AG04449 (cell line): ENCODE measurements at regions not wholly inside any gene's neighbourhood (a gene's known extent, or its start where the extent isn't known, plus 50 kb on each side); places are given as distances from the start of the nearest gene placed in this dataset.

ENCODE experiments used
- CTCF ChIA-PET: fragments of 350-600 bp; formaldehyde crosslinking; extraction: SDS; loops from one replicate; lab custom pipeline; 2021; ENCODE audit warnings: antibody characterized with exemption; lab: Yijun Ruan, JAX
- POLR2A ChIA-PET: fragments of 400-600, 350-600 bp; formaldehyde crosslinking; extraction: SDS; loops from one replicate; lab custom pipeline; 2020; ENCODE audit warnings: antibody characterized with exemption, inconsistent platforms; lab: Yijun Ruan, JAX
- DNase-seq: peaks from one replicate; pipeline ENCODE4 v3.0.0-alpha.2; 2010; ENCODE audit warnings: low read depth, low spot score
- H3K4me3 ChIP-seq: 2 replicates; pipeline ENCODE4 v1.5.1; 2011; ENCODE audit warnings: low read depth, mild to moderate bottlenecking, control low read depth, low read length
- TF ChIP-seq, protein P1 (sequence below): IDR thresholded peaks from one replicate; pipeline ENCODE4 v1.5.1; 2011; ENCODE audit warnings: mild to moderate bottlenecking, moderate library complexity, low read length, control low read depth, inconsistent platforms; ENCODE audit not compliant: insufficient read depth; ENCODE audit errors: missing control alignments

GRCh38 chr14:54330876-54331275 is 65.9 kb upstream of the CDKN3 start:
- no peak for DNase-seq
- no peak overlapping the region for H3K4me3 ChIP-seq
- TF ChIP-seq, protein P1, sequence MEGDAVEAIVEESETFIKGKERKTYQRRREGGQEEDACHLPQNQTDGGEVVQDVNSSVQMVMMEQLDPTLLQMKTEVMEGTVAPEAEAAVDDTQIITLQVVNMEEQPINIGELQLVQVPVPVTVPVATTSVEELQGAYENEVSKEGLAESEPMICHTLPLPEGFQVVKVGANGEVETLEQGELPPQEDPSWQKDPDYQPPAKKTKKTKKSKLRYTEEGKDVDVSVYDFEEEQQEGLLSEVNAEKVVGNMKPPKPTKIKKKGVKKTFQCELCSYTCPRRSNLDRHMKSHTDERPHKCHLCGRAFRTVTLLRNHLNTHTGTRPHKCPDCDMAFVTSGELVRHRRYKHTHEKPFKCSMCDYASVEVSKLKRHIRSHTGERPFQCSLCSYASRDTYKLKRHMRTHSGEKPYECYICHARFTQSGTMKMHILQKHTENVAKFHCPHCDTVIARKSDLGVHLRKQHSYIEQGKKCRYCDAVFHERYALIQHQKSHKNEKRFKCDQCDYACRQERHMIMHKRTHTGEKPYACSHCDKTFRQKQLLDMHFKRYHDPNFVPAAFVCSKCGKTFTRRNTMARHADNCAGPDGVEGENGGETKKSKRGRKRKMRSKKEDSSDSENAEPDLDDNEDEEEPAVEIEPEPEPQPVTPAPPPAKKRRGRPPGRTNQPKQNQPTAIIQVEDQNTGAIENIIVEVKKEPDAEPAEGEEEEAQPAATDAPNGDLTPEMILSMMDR = no peak
- CTCF ChIA-PET = interaction anchor here (0.6 to 2.8 kb wide), 3 partner anchors 9 to 791 kb away, joined by 3 to 10 read pairs (median 3); no protein-coding TSS in a partner anchor
- POLR2A ChIA-PET = no interaction called here

DNA sequence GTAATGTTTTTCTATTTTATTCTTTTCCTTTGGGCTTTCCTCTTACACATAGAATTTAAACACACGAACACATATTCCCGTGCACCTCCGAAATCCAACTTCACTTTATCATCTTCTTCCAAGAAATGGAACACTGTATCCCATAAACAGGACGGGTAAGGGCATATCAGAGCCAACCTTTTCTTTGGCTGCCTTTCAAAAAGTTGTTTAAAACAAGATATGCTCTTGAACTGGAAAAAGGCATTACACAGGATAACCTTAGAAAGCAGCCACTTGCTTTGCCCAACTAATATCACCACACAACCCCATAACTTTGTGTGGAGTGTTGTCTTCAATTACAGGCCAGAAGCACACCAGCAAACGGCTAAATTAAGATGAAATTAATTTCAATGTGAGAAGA is 65.3 kb upstream of the CDKN3 start:
- ChIA-PET POLR2A (no interaction called here), CTCF (interaction anchor here (1.3 to 2.8 kb wide), 2 partner anchors 8 to 792 kb away, joined by 3 to 10 read pairs; no protein-coding TSS in a partner anchor)
- DNase-seq = no peak
- TF ChIP-seq, protein P1 = no peak
- no peak overlapping the region for H3K4me3 ChIP-seq

DNA sequence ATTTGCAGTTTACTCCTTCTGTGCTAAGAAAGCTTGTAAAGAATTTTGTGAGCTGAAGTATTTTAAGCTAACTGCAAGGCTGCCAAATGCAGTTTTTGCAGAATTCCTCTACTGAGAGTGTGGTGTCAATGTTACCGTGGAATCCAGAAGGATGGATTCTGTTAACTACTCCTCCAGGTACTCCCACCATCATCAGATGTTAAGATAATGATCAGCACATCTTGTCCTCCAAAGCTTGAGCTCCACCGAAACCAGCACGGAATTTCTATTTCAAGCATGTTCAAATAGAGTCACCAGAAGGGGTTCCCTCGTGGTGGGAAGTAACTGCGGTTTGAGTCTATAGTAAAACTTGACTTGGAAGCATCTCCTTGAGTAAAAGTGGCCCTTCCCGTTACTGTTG is 64.3 kb upstream of the CDKN3 start:
- H3K4me3 ChIP-seq = no peak overlapping the region
- CTCF ChIA-PET = interaction anchor here (1.5 to 2.8 kb wide), 3 partner anchors 9 to 793 kb away, joined by 3 to 10 read pairs (median 6); no protein-coding TSS in a partner anchor
- POLR2A ChIA-PET = no interaction called here
- no peak for DNase-seq
- TF ChIP-seq, protein P1 = no peak

DNA sequence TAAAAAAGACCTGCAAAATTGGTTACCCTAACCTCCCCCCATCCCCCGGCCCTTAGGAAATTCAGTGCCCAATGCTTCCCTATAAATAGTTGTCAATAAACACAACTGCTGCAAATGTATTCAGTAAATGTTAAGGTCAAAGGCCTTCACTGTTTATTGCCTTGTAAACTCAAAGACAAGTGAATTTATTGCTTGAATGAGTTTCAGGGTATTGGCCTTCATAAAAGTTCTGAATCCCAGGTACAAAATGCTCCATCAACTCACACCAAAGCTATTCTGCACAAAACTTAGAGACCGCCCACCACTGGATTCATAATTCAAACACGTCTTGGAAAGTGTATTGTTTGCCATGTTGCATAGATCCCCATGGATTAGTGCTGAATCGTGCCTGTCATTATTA is 63.3 kb upstream of the CDKN3 start:
- H3K4me3 ChIP-seq = no peak overlapping the region
- TF ChIP-seq, protein P1 = no peak
- no peak for DNase-seq
- CTCF ChIA-PET = interaction anchor here (0.8 to 1.5 kb wide), 3 partner anchors 8 to 14 kb away, joined by 3 to 6 read pairs (median 4); no protein-coding TSS in a partner anchor
- POLR2A ChIA-PET = no interaction called here

DNA sequence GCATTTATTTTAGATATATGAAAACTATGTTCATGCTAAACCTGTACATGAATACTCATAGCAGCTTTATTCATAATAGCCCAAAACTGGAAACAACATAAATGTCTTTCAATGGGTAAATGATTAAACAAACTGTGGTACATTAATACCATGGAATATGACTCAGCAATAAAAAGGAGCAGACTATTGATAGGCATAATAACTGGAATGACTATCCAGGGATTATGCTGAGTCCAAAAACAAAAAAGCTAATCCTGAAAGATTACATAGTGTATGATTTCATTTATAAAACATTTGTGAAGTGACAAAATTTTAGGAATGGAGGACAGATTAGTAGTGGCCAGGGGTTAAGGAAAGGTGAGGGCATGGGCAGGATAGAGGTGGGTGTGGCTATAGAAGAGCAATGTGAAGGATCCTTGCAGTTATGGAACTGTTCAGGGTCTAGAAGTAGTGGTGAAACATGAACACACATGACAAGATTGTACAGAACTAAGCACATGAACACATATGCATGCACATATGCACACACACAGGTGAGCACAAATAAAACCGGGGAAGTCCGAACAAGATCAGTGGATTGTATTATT is 61.1 kb upstream of the CDKN3 start:
- H3K4me3 ChIP-seq = no peak overlapping the region
- TF ChIP-seq, protein P1 = no peak
- DNase-seq = no peak
- POLR2A ChIA-PET = no interaction called here
- CTCF ChIA-PET = interaction anchor here (0.7 to 1.2 kb wide), 3 partner anchors 13 to 797 kb away, joined by 3 read pairs; no protein-coding TSS in a partner anchor

GRCh38 chr14:54337314-54337713 is 59.5 kb upstream of the CDKN3 start:
- no peak for DNase-seq
- no peak overlapping the region for H3K4me3 ChIP-seq
- TF ChIP-seq, protein P1 = no peak
- ChIA-PET CTCF (interaction anchor here (0.9 to 4.3 kb wide), 9 partner anchors 8 to 906 kb away, joined by 3 to 52 read pairs (median 9); no protein-coding TSS in a partner anchor), POLR2A (no interaction called here)
